GM21381 (cell line): ENCODE measurements at regions not wholly inside any gene's neighbourhood (a gene's known extent, or its start where the extent isn't known, plus 50 kb on each side); places are given as distances from the start of the nearest gene placed in this dataset.

Experiments
- ATAC-seq: cut with Tn5 transposase; IDR thresholded peaks from one replicate; pipeline ENCODE4 v1.9.1; 2021; ENCODE audit warnings: mild to moderate bottlenecking, moderate library complexity; ENCODE audit not compliant: unreplicated experiment

DNA sequence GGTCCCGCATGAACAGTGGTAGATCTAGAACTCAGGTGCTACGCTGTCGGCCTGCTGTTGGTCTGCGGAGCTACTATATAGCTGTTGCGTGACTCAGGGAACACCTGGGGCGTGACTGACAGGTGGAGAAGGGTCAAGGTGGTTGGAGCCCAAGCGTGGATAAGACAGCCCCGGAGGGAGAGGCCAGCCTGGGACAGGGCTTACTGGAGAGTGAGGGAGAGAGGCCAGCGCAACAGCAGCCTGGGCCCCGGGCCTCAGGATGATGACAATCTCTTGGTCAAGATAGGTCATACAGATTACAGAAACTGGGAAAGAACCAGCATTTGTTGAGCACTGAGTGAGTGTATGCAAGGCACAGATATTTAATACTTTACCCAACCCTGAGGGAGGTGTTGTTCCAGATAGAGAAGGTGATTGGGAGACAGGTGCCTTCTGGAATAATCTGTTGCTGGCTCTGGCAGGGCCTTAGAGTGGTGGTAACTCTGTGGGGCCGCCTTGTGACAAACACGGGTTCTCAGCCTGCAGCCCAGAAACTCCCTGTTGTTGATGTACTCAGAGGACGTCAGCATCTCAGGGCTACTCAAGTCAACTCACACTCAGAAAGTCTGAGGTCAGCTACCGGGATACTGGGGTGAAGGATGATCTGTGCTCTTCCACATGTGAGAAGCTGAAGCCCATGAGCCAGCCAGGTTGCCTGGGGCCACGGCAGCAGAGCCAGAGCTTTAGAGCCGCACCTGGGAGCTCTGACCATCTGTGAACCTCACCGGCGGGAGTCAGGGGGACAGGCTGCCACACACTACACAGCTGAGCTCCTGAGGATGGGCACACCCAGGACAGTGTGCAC lies 265.4 kb upstream of the HES1 start:
- no peak for ATAC-seq

DNA sequence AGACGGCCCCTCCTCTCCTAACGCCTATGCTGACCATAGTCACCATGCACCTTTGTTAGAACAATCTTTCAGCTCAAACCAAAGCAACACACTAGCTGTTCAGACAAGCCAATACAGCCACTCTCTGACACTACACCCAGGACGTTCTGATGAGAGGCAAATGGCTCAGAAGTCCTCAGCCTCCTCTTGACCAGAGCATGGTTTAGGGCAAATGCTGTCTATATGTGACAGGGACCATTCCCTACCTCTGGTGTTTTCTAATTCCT lies 264.8 kb upstream of the HES1 start:
- ATAC-seq: no peak

DNA sequence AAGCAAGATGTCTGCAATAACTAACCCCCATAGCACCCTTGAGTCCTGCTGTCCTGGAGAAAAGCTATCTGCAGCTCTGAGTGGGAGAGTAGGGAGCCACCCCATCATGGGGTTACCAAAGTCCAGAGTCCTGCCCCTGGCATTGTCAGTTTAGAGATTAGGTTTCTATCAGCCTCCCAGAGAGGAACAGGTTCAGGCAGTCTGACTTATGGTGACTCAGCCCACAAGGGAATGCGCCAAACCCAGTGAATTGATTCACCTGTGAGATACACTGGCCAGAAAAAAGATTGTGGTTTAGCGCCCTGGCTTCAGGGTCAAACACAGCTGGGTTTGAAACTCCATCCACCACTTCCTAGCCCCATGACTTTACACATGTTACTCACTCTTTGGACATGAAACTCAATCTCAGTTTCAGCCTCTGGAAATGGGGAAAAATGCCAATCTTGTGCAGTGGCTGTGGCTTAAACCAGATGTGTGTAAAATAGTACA lies 263.6 kb upstream of the HES1 start:
- peak; percentile 58 for ATAC-seq

DNA sequence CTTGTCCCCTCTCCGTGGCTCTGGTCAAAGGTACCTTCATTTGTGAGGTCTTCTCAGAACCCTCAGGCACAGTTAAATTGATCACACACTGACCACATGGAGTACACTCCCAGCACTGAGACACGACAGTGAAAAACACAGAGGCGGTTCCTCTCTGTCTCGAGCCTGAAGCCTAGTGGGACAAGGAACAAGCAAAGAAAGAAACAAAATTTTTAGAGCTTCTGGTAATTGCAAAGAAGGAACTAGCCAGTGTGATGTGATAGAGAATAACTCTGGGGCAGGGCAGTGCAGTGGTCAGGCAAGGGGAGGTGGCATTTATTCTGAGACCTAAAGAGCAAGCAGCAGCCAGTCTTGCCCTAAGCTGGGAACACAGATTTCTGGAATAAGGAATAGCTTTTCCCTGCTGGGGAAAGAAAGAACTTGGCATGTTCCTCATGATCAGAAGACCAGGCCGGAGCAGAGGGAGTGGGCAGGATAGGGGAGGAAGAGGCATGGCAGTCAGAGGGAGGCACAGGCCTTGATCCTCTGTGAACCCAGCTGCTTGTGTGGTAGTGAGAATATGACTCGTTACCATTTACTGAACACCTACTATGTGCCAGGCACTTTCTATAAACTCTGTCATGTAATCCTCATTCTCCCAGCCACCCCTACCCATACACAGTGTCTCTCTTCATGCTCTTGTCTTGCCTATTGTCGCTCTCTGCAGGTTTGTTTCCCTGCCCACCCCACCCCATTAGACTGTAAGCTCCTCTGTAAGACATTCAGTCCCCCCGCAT lies 262.3 kb upstream of the HES1 start:
- ATAC-seq: no peak

DNA sequence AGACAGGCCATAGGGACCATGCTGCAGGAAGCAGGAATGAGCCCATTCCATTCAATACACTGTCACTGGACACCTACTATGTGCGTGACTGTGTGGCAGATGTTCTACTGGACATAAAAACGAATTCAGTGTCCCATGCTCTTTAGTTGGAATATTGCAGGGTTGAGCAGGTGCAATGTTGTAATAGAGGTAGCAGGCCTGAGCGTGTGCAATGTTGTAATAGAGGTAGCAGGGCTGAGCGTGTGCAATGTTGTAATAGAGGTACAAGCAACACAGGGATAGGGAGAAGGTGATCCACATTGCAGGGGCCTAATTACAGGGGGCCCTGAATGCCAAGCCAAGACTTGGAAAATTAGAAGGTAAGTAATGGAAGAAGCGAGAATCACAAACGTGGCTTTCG lies 261.4 kb upstream of the HES1 start:
- ATAC-seq: no peak

DNA sequence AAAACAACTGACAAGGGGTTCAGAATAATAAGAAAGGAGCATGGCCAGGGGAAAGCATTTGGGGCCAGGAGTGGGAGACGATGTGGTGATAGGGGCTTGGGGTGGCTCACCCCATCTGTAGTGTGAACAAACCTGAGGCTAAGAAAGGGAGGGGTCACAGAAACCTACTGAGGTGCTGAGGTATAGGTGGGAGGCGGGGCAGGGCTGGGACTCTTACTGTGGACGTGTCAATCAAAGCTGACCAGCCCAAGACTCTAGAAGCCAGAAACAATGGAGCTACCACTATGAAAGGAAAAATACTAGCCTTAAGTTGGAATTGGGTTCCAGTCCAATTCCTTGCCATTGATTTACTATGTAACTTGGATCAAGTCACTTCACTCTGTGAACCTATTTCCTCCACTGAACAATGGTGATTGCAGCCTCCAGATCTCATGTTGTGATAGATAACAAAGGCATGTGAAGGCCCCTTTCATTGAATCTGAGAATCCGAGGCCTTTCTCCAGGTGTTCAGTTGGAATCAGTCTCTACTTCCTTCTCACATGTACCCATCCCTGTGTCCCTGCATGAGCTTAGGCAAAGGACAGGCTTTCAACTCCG lies 260.9 kb upstream of the HES1 start:
- ATAC-seq: no peak

DNA sequence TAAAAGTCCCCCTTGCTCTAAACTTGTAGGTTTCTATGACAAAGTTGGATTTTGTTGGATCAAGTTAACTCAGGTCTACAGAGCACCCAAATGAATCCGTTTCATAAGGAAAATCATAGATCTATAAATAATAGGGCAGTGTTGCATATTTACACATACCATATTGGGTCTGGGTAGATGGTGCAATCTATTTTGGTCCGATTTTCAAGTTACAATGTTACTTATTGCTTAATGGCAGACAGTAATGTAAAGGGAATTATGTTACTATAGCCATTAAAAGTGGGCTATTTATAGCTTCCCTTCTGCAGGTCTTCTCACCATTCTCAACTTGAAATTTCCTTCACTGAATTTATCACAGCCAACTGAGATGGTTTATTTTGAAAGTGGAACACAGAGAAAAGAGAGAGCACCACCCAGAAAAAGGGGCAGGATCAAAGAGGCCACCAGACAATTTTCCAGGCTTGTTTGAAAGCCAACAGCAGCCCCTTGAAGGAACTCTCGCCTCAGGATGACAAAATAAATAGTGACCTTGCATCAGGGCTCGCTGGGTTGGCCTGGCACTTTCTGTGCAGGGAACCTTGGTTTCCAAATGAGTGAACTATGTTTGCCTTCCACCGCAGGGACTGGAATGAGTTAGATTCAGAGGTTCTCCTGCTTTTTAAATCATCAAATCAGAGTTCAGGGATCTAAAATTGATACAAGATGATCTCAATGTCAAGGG lies 260.2 kb upstream of the HES1 start:
- ATAC-seq: no peak

DNA sequence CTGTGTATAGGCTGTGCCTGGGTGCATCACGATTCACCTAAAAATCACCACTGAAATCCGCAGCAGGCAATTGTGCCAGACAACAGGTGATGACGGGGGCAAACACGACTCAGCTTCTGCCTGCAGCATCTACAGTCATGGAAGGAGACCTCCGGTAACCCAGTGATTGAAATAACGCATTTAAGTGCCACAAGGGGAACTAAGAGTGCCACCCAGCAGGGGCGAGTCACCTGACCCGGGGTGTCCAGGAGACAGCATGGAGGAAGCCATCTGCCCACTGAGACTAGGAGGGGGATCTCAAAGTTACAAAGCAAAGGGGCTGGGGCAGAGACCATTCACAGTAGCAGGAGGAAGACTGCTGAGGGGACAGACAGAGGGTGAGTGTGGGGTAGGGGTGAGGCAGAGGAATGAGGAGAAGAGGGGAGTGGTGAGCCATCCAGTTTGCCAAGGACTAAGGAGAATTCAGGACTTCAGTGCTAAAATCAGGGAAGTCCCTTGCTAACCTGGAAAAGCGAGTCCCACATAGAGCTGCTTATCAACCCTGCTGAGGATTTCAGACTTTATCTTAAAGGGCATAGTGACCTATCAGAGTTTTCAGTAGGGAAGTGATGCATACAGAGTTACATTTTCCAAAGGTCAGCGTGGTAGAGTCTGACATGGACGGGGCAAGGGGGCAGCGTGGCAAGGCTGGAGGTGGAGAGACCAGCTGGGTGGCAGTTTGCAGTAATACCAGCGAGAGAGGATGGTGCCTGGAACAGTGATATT lies 256.7 kb upstream of the HES1 start:
- no peak for ATAC-seq

DNA sequence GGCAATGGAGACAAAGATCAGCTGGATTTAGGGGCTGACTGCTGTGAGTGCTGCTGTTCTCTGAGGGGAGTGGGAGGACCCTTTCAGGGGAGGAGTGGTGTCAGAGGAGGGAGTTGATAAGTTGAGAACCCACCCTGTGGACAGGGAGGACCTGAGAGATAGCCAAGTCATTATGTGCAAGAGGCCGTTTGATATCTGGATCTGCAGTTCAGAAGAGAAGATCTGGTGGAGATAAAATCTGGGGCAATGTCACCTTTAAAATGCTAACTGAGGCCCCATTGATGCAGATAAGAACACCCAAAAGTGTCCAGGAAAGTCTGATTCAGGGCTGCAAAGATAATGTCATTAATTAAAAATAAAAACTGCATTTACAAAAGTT lies 256.1 kb upstream of the HES1 start:
- ATAC-seq: no peak

DNA sequence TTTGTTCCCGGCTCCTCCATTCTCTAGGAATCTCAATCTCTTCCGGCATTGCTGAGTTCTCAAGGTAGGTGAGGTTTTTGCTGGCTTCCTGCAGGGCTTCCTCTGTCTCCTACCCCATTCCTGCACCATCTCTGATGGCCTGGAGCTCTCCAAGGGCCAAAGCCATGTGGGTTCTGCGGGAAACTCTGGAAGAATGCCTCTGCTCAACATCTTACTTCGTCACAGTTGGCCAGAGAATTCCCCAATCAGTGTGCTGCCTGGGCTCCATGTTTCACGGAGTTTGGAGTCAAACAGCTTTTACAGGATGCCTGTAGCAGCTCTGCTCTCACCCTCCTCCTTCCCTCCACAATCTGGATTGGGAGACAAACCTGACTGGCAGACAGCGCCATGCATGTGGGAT lies 253.9 kb upstream of the HES1 start:
- ATAC-seq: no peak

DNA sequence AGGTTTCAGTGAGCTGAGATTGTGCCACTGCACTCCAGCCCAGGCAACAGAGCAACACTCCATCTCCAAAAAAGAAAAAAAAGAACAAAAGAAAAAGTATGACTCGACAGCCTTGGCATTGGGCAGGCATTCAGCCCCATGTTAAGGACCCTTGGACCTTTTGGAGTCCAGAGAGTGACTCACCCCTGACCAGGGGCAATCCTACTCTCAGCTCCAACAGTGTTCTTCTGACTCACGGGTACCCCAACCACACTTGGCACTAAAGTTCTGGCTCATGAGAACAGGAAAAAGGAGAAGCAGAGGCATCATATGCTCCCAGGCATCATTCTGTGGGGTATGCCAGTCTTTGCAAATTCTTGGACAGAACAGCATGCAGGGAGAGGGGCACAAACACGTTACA lies 252.4 kb upstream of the HES1 start:
- ATAC-seq: no peak

DNA sequence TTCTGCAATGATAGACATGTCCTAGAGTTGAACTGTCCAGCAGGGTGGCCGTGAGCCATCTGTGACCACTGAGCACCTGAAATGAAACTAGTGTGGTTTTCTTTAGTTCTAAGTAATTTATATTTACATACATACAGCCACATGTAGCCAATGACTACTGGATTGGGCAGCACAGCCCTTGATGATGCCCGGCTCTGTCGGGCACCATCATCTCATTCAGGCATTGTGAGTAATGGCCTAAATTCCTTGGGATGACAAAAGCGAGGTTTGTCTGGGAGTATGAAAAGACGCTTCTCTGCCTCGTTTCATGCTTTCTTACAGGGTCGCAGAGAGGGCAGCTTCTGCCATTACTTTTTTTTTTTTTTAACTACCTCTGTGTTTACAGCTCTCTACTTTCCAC lies 251.9 kb upstream of the HES1 start:
- no peak for ATAC-seq

DNA sequence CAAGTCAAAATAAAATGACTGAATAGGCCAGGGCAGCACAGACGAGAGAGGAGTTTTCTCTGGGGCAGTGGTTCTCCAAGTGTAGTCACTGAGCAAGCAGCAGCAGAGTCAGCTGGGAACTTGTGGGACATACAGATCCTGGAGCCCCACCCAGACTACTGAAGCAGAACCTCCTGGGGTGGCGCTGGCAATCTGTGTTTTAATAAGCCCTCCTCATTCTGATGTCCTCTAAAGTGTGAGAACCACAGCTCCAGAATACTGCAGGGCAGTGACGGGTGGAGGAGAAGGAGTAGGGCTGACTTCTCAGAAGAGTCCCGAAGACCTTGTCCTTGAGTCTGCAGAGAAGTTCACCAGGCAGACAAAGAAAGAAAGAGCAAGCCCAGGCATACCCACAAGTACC lies 251.3 kb upstream of the HES1 start:
- ATAC-seq: no peak

DNA sequence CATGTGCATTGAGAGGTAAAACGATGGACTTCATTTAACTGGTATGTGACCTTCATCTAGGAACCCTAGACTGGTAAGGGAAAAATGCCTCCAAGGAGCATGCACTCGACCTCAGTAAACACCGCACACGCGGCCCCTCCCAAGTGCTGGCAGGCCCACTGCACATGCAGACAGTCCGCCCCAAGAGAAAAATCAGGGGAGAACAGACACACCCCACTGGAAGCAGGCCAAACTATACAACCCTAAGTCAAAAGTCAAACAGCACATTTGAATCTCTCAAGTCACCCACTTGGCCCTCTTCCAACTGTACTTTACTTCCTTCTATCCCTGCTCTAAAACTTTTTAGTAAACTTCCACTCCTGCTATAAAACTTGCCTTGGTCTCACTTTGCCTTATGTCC lies 250.1 kb upstream of the HES1 start:
- ATAC-seq: no peak

DNA sequence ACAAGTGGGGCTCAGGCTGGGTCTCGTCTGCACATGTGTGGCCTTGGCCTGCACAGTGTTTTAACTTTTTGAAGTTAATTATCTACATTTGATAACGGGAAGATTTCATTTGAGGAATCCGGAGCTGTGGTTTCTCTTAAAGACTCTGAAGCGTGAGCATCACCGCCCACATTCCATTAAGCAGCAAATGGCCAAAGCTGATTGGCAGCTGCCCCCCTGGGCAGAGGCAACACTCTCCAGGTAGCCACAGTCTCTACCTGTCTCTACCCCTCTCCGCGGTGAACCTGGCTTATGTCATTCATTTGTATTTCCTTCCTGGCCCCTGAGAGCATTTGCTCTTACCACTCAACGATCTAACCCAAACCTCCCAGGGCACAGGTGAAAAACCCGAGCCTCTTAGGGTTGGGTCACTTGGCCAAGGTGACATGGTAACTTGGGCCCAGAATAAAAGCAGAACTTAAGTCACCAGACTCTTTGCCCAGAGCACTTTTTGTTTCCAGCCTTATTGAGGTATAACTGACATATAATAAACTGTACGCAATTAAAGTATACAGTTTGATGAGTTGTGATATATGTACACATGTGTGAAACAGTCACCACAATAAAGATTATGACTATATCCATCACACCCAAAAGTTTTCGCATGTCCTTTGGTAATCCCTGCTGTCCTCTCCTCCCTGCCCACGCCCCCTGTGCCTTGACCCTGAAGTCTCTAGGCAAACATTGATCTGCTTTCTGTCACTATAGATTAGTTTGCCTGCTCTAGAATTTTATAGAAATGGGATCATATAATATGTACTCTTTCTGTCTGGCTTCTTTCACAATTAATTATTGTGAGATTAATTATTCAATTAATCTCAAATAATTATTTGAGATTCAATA lies 245.7 kb upstream of the HES1 start:
- ATAC-seq: no peak

DNA sequence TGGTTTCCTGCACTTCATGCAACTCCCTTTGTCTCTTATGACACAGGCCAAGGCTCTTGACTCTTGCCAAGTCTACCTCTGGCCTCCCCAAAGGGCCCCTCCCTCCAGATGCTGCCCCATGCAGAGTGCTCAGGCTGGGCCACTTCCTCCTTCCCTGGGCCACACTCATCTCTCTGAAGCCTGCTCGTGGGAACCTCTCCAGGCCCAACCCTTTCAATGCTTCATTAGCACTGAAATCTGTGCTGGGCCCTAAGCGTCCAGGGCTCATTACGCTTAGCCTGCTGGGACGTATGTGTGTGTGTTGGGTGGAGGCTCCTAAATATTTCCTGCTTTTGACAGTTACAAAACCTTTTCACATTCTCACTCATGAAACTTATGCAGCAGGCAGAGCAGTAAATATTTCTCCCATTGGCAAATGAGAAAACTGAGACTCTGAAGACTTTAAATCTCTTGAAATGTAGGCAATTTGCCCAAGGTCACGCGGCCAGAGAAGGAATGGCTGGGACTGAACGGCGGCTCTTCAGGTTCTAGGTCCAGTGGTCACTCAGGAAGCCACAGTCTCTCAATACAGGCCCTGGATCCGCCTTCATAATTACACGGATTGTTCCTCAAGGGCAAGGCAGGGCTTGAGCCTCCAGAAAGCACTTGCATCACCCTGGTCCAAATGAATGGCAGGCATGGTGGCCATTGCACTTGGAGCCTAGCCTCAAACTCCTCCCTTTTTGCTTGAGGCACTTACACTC lies 241.7 kb upstream of the HES1 start:
- no peak for ATAC-seq

DNA sequence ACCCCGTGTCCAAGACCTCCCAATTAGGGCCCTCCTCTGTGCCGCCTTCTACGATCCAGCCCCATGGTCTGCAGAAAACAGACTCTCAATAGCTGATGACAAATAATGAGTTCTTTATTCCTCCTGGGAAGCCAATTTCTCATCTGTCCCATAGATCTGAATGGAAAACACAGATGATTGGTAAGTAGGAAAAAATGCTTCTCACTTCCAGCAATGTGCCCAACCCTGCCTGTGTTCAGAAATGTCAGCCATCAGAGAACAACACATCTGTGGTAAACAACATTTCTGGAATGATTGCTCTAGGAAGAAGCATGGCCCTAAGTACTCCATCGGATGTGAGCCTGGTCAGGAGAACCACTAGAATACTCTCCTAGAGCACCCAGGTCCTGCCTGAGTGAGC lies 240.5 kb upstream of the HES1 start:
- ATAC-seq: no peak

DNA sequence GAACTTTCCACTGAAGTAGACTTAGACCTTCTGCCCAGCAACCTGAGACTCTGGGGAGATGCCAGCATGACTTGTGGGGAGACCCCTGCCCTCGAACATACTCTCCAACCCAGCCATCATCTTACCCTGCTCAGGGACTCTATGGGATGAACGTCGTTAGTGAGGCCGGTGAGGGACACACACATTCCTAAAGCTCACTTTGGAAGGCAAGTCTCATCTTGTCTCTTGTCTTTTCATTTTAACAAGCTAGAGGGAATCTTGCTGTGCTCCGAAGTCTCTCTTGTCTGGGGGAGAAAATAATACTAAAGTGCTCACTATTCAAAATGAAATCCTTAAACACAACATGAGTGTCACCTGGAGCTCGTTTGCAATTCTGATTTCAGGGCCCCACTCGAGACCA lies 239.5 kb upstream of the HES1 start:
- ATAC-seq: no peak

DNA sequence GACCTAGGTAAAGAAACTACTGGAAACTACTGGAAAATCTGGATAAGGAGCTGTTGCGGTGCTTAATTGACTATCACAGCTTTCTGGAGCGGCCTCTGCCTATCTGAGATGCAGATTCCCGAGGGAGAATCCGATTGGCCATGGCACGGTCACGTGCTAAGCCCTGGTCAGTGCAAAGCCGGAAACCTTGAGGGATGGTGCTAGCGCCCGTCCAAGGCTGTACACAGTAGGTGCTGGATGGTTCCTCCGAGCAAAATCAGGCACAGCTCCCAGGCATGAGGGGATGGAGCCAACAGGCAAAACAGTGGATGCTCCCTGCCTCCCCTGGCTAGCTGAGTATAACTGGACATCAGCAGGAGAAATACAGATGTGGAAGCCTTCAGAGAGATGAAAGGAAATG lies 238.7 kb upstream of the HES1 start:
- ATAC-seq: no peak
